ENCODE measurements at regions not wholly inside any gene's neighbourhood (a gene's known extent, or its start where the extent isn't known, plus 50 kb on each side); places are given as distances from the start of the nearest gene placed in this dataset.
"Not testable (repeated sequence)": the region's sequence is repeated elsewhere in the genome, so short reads cannot be mapped to it uniquely, and the experiment has no call there.

- DNase-seq: no peak
Measured at GRCh38 chr14:98915625-98916024, 356.4 kb downstream of the BCL11B start.

DNA sequence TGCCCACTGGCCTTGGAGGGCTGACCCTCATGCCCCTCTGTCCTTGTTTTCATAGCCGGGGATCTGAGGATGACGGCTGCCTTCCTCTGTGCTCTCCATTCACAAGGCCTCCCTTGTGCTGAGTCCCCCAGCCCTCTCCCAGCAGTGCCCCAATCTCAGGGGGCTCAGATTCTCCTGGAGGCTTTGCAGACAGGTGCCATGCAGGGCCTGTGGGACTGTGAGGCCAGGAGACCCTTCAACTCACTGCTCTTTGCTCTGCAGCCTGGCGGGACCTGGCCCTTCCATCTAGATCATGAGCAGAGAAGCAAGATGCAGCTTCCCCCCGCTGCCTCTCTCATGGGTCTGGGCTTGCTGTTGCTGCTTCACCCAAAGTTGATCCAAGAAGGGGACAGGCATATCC is 356.0 kb downstream of the BCL11B start:
- no peak for DNase-seq

DNA sequence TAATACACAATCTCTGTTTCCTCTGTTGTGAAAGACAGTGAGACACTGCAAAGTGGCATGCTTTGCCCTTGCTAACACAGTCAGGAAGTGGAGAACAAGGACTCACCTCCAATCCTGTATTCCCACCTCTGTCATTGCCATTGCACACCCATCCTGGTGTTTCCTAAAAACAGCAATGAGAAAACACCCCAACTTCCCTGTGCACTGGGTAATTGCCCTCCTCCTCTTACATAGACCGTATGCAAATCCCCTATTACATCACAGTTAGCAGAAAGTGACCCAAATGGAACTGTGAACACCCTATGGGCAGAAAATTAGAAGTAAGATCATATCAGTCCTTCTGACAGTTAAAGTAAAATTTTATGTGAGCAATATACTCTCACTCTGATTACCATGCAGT is 355.5 kb downstream of the BCL11B start:
- no peak for DNase-seq

GRCh38 chr14:98919434-98919833 is 352.6 kb downstream of the BCL11B start:
- DNase-seq: no peak

GRCh38 chr14:98921306-98921705 is 350.7 kb downstream of the BCL11B start:
- DNase-seq: not testable (repeated sequence)

- no peak for DNase-seq
Measured at GRCh38 chr14:98923596-98923995, 348.4 kb downstream of the BCL11B start.

- no peak for DNase-seq
Measured at GRCh38 chr14:98924046-98924445, 348.0 kb downstream of the BCL11B start.

GRCh38 chr14:98925354-98926040 is 346.5 kb downstream of the BCL11B start:
- no peak for DNase-seq

- DNase-seq: no peak
Measured at GRCh38 chr14:98926146-98926545, 345.9 kb downstream of the BCL11B start.

- DNase-seq: no peak
Measured at GRCh38 chr14:98926801-98927200, 345.2 kb downstream of the BCL11B start.

DNA sequence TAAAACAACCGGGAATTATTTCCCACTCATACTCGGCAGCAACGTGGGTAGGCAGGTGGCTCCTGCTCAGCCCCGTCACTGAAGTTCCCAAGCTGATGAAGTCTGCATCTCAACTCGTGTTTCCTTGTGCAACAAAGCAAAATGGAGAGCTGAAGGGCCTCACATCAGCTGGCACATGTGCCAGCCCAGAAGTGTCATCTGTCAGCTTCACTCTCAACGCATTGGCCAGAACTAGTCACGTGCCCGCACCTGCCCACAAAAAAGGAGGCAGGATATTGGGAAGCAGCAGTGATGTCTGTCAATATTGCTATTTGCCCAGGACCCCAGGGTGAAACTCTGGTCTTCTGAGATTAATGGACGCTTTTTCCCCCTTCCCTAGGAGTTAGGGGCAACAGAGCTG is 344.0 kb downstream of the BCL11B start:
- DNase-seq: no peak

GRCh38 chr14:98928418-98928817 is 343.6 kb downstream of the BCL11B start:
- no peak for DNase-seq

GRCh38 chr14:98931126-98931525 is 340.9 kb downstream of the BCL11B start:
- DNase-seq: no peak

- no peak for DNase-seq
Measured at GRCh38 chr14:98931911-98932310, 340.1 kb downstream of the BCL11B start.

DNA sequence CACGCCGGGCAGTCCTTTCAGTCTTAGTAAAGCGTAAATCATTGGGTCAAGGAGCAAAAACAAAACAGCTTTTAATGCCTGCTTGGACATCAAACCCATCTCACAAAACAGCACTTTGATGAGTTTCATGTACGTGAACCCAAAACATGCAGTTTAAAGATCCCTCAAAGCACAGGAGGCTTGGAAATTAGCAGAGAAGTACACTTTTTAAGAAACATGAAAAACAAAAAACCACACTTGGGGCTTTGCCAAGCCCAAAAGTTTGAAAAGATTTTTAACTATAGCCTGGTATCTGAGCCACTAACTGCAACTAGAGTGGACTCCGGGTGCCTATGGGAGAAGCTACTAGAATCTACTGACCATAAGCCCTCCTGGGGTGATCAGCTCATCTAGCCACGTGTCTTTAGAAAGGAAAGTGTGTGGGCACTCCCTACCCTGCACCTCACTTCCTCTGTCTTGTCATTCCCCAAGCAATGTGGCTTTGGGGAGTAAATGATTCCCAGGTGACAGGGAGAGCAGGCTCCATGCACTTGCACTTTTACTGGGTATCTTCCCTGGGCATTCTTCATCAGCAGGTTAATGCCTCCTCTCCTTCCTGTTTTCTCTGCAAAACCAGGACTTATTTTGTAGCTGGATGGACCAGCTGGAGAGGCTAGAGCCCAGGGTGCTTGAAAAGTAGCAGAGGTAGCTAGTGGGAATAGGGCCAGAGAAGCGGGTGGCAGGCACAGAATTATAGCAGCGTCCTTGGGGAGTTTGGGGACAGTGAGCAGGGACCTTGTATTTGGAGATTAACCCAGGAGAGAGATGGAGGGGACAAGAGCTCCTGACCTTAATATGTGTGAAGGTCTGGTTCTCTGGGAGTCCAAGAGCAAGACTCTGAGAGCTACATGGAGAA is 339.3 kb downstream of the BCL11B start:
- no peak for DNase-seq

DNA sequence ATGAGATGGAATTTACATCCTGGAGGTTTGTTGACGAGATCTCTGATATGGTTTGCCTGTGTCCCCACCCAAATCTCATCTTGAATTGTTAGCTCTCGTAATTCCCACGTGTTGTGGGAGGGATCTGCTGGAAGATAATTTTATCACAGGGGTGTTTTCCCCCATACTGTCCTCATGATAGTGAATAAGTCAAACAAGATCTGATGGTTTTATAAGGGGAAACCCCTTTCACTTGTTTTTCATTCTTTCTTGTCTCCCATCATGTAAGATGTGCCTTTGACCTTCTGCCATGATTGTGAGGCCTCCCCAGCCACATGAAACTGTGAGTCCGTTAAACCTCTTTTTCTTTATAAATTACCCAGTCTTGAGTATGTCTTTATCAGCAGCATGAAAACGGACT is 337.4 kb downstream of the BCL11B start:
- DNase-seq: not testable (repeated sequence)

- no peak for DNase-seq
Measured at GRCh38 chr14:98935921-98936320, 336.1 kb downstream of the BCL11B start.

DNA sequence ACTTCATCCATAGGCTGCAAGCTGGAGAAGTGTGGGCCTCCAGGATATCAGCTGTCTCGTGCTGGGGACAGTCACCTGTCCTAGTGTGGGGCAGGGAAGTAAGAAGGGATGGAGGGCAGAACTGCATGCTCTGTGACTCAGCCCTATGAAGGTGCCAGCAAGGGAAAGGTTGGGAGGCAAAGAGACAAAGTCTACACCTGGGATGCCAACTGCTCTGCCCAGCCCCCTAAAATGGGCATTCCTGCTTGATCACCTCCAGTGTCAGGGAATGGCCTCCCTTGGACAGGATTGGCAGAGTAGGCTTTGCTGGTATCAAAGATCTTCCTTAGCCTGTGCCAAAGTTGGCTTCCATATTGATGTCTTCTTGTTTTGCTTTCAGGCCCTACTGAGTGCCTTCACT is 335.0 kb downstream of the BCL11B start:
- no peak for DNase-seq

DNA sequence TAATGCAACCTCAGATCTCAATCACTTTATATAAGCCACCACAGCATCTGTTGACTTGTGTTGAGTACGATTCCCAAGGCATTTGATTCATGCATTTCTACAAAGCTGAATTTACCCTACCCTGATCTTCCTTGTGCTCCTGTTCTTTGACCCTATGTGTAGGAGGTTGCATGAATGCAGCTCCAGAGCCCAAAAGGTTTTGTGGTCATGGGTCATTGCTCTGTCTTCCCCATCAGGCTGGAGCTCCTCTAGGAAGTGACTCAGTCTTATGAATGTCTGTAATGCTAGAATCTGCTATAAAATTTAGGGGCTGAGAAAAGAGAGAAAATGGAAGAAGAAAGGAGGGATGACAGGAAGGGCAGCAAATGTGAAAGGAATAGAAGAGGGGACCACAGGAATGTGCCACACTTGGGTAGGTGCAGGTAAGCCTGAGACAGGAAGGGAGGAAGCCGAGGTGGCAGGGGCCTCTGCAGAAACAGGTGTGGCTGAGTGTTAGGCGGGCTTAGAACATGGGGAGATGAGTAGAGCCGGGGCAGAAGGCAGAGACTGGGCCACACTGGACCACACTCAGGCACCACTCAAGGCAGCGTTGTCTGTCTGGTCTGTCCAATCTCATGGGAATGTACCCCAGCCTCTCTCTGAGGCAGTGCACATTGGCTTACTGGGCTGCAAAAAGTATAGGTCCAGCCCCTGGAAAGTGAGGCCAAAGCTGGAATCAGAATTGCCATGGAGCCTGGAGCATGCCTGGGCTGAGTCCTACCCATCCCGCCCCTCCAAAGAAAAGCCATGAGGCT is 334.1 kb downstream of the BCL11B start:
- DNase-seq: no peak

GRCh38 chr14:98940693-98941437 is 331.1 kb downstream of the BCL11B start:
- DNase-seq: no peak

GRCh38 chr14:98941481-98941880 is 330.5 kb downstream of the BCL11B start:
- no peak for DNase-seq

DNA sequence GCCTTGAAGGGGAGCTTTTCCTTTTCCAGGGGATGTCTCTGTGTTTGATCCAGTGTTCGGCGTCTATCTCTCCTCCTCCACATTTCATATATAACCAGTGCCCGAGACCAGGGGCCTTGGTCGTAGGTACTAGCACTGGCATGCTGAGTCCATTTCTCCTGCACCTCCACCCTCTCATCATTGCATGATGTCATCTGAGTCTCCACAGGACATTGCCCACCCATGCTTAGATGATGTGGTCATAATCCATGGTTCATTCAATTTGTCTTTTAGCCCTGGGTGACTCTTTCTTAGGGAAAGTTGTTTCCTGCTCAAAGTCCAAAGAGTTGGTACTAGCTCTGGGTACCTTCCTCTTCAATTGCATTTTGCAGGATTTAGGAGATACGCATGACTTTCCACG is 328.1 kb downstream of the BCL11B start:
- no peak for DNase-seq

DNA sequence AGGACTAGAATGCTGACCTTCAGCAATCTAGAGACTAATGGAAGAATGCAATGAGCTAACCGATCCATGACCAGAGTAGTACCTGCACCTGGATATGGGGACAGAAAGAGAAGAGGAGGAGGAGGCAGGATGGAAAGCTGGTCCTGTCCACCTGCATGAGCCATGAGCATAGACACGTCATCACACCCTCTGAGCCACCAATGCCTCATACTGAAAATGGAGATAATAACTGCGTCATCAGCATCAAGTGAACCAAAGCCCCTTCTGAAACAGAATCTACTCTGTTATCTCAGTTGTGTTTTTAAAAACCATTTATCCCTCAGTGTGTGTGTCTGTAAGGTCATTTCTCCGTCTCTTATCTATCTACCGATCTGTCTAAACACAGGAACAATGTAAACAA is 327.0 kb downstream of the BCL11B start:
- DNase-seq: no peak
